Loucy (cell line): ENCODE measurements at regions not wholly inside any gene's neighbourhood (a gene's known extent, or its start where the extent isn't known, plus 50 kb on each side); places are given as distances from the start of the nearest gene placed in this dataset.

ENCODE experiments used
- EZH2phosphoT487 ChIP-seq: fragments of 200-600 bp; IDR thresholded peaks from 2 replicates; pipeline ENCODE4 v1.6.1; 2018; ENCODE audit warnings: antibody characterized with exemption, mild to moderate bottlenecking, moderate library complexity, borderline replicate concordance
- TF ChIP-seq, protein P1 (sequence below): fragments of 200-600 bp; sonication (generic); conservative IDR thresholded peaks from 2 replicates; pipeline ENCODE4 v1.5.1; 2014; ENCODE audit warnings: mild to moderate bottlenecking, antibody characterized with exemption, low read length

GRCh38 chr9:84212246-84212645 lies 128.3 kb downstream of the SLC28A3 start:
- TF ChIP-seq, protein P1, sequence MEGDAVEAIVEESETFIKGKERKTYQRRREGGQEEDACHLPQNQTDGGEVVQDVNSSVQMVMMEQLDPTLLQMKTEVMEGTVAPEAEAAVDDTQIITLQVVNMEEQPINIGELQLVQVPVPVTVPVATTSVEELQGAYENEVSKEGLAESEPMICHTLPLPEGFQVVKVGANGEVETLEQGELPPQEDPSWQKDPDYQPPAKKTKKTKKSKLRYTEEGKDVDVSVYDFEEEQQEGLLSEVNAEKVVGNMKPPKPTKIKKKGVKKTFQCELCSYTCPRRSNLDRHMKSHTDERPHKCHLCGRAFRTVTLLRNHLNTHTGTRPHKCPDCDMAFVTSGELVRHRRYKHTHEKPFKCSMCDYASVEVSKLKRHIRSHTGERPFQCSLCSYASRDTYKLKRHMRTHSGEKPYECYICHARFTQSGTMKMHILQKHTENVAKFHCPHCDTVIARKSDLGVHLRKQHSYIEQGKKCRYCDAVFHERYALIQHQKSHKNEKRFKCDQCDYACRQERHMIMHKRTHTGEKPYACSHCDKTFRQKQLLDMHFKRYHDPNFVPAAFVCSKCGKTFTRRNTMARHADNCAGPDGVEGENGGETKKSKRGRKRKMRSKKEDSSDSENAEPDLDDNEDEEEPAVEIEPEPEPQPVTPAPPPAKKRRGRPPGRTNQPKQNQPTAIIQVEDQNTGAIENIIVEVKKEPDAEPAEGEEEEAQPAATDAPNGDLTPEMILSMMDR, result no peak
- no peak for TF ChIP-seq EZH2phosphoT487
